ENCODE measurements at regions not wholly inside any gene's neighbourhood (a gene's known extent, or its start where the extent isn't known, plus 50 kb on each side); places are given as distances from the start of the nearest gene placed in this dataset.

- TF ChIP-seq CTCF (IDR thresholded peaks at IDR 0.05; ENCODE audit: poor library complexity) (no peak), EZH2phosphoT487 (IDR thresholded peaks at IDR 0.05; ENCODE audit: low read depth, severe bottlenecking, unreplicated experiment) (no peak), EZH2 (IDR thresholded peaks at IDR 0.05; ENCODE audit: borderline replicate concordance) (no peak)
Observed at GRCh38 chr7:79512261-79512660, 58.8 kb upstream of the MAGI2 start.

All from hepatocyte (in vitro differentiated cells).